Trophoblast cell (in vitro differentiated cells and primary cell): ENCODE measurements at regions not wholly inside any gene's neighbourhood (a gene's known extent, or its start where the extent isn't known, plus 50 kb on each side); places are given as distances from the start of the nearest gene placed in this dataset.

ENCODE experiments used
- DNase-seq, 2 donors: peaks; one replicate each; pipeline ENCODE4 v3.0.0-alpha.2; 2016
- H2AFZ ChIP-seq: 2 replicates; pipeline ENCODE4 v1.6.1; 2013; ENCODE audit warnings: low read length, moderate library complexity, mild to moderate bottlenecking; ENCODE audit not compliant: insufficient read depth, poor library complexity
- H2AK5ac ChIP-seq: 2 replicates; pipeline ENCODE4 v1.6.1; 2013; ENCODE audit warnings: mild to moderate bottlenecking, low read length
- H2BK120ac ChIP-seq: 2 replicates; pipeline ENCODE4 v1.6.1; 2013; ENCODE audit warnings: low read length, mild to moderate bottlenecking, moderate library complexity; ENCODE audit not compliant: insufficient read depth, poor library complexity
- H2BK12ac ChIP-seq: 2 replicates; pipeline ENCODE4 v1.6.1; 2013; ENCODE audit warnings: mild to moderate bottlenecking, low read length, moderate library complexity
- H2BK5ac ChIP-seq: 2 replicates; pipeline ENCODE4 v1.6.1; 2013; ENCODE audit warnings: low read length, low read depth, moderate library complexity, mild to moderate bottlenecking; ENCODE audit not compliant: poor library complexity
- H3K14ac ChIP-seq: 2 replicates; pipeline ENCODE4 v1.6.1; 2013; ENCODE audit warnings: mild to moderate bottlenecking, low read length
- H3K18ac ChIP-seq: 2 replicates; pipeline ENCODE4 v1.6.1; 2013; ENCODE audit warnings: mild to moderate bottlenecking, low read length
- H3K23ac ChIP-seq: 2 replicates; pipeline ENCODE4 v1.6.1; 2013; ENCODE audit warnings: low read length
- H3K27ac ChIP-seq: 2 replicates; pipeline ENCODE4 v1.5.1; 2013; ENCODE audit warnings: low read depth, mild to moderate bottlenecking, inconsistent platforms, low read length, moderate library complexity
- H3K27me3 ChIP-seq: 2 replicates; pipeline ENCODE4 v1.6.1; 2013; ENCODE audit warnings: inconsistent platforms, mild to moderate bottlenecking, low read length, moderate library complexity; ENCODE audit not compliant: insufficient read depth
- H3K36me3 ChIP-seq, 2 experiments: 1 replicate in 1 of 2; 2 replicates in 1 of 2; pipeline ENCODE4 v1.6.1; 2013; ENCODE audit warnings: low read length in 2 of 2, mild to moderate bottlenecking in 2 of 2, moderate library complexity in 1 of 2; ENCODE audit not compliant: insufficient read depth in 2 of 2, control insufficient read depth in 1 of 2
- H3K4ac ChIP-seq: 2 replicates; pipeline ENCODE4 v1.6.1; 2013; ENCODE audit warnings: low read depth, mild to moderate bottlenecking, low read length, moderate library complexity
- H3K4me1 ChIP-seq, 2 experiments: 1 replicate in 1 of 2; 2 replicates in 1 of 2; pipeline ENCODE4 v1.6.1; 2013; ENCODE audit warnings: low read length in 2 of 2, mild to moderate bottlenecking in 2 of 2, moderate library complexity in 1 of 2; ENCODE audit not compliant: insufficient read depth in 2 of 2, control insufficient read depth in 1 of 2
- H3K4me2 ChIP-seq: 2 replicates; pipeline ENCODE4 v1.6.1; 2013; ENCODE audit warnings: inconsistent platforms, mild to moderate bottlenecking, low read length, moderate library complexity
- H3K4me3 ChIP-seq: 2 replicates; pipeline ENCODE4 v1.5.1; 2013; ENCODE audit warnings: mild to moderate bottlenecking, low read depth, low read length, inconsistent platforms
- H3K79me1 ChIP-seq: one replicate; pipeline ENCODE4 v1.6.1; 2013; ENCODE audit warnings: low read length
- H3K79me2 ChIP-seq: 2 replicates; pipeline ENCODE4 v1.6.1; 2013; ENCODE audit warnings: low read length, mild to moderate bottlenecking; ENCODE audit not compliant: control insufficient read depth, insufficient read depth, poor library complexity
- H3K9ac ChIP-seq: 2 replicates; pipeline ENCODE4 v1.6.1; 2013; ENCODE audit warnings: mild to moderate bottlenecking, low read length
- H3K9me3 ChIP-seq: 2 replicates; pipeline ENCODE4 v1.6.1; 2013; ENCODE audit warnings: low read depth, mild to moderate bottlenecking, control low read depth, inconsistent platforms, low read length; ENCODE audit not compliant: insufficient read depth
- H4K12ac ChIP-seq: 2 replicates; pipeline ENCODE4 v1.6.1; 2013; ENCODE audit warnings: low read depth, mild to moderate bottlenecking, low read length, moderate library complexity
- H4K8ac ChIP-seq: 2 replicates; pipeline ENCODE4 v1.6.1; 2013; ENCODE audit warnings: low read depth, mild to moderate bottlenecking, low read length, moderate library complexity
- H4K91ac ChIP-seq: one replicate; pipeline ENCODE4 v1.6.1; 2013; ENCODE audit warnings: low read depth, mild to moderate bottlenecking, low read length, moderate library complexity
- WGBS: extraction: QIAGEN DNeasy Blood & Tissue Kit; methylation state at CpG from one replicate; pipeline ENCODE4 v1.1.7; 2013; ENCODE audit warnings: missing lambda C conversion rate; ENCODE audit not compliant: insufficient read length, insufficient coverage; ENCODE audit errors: extremely low coverage; 5-methylcytosine and 5-hydroxymethylcytosine counted together

DNA sequence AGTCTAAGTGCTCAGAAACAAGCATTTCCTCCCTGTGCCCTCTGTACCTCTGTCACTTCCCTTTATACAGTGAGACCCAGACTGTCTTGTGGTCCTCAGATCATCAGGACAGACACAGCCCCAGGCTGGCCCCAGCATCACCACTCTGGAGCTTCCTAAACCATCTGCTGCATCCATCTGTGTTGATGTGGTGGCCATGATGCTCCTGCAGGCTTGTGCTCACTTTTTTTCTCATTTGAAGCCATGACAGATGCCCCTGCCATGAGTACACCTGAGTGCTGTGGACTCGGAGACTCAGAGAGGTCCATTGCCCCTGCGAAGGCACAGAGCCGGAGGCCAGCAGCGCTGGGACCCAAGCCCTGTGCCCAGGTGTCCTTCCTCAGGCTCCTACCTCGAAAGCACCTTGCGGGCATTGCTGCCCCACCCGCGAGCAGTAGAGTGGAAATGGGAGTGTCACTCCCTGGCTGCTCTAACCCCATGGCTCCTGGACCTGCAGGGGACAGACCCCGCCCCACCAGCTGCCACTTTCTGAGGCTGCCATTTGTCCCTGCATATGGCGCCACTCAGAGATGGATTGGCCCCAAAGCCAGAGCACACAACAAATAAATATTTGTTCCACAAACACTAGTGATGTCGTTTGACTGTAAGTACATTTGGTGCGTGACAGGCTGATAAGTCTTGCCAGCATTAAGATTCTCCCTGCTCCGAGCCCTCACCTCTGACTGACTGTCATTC is 593.5 kb downstream of the TBC1D22A start:
- WGBS = no CpG with 5 or more reads among the region's 13 CpGs

GRCh38 chr22:47355388-47355725 is 592.9 kb downstream of the TBC1D22A start:
- H3K14ac ChIP-seq = no peak overlapping the region
- no peaks in the 10 kb centered on the region for H3K36me3 ChIP-seq

More for the DNA sequence above, 593.5 kb downstream of the TBC1D22A start:
- Histone ChIP-seq H3K27ac (no peak overlapping the region), H3K23ac (no peak overlapping the region), H3K14ac (no peak overlapping the region), H3K4me3 (no peak overlapping the region), H3K4ac (no peak overlapping the region), H3K27me3 (no peaks in the 10 kb centered on the region), H3K4me2 (no peak overlapping the region), H2BK120ac (no peak overlapping the region), H2BK12ac (no peak overlapping the region), H3K4me1 (no peaks in the 10 kb centered on the region), H4K91ac (no peak overlapping the region), H3K9ac (no peak overlapping the region), H4K8ac (no peak overlapping the region), H2AFZ (no peak overlapping the region), H4K12ac (no peak overlapping the region), H2BK5ac (no peak overlapping the region), H3K79me2 (no peaks in the 10 kb centered on the region), H2AK5ac (no peak overlapping the region), H3K9me3 (peaks cover 63% of the 10 kb centered on the region), H3K18ac (no peak overlapping the region), H3K79me1 (no peaks in the 10 kb centered on the region), H3K36me3 (no peaks in the 10 kb centered on the region)
- no peak for DNase-seq

DNA sequence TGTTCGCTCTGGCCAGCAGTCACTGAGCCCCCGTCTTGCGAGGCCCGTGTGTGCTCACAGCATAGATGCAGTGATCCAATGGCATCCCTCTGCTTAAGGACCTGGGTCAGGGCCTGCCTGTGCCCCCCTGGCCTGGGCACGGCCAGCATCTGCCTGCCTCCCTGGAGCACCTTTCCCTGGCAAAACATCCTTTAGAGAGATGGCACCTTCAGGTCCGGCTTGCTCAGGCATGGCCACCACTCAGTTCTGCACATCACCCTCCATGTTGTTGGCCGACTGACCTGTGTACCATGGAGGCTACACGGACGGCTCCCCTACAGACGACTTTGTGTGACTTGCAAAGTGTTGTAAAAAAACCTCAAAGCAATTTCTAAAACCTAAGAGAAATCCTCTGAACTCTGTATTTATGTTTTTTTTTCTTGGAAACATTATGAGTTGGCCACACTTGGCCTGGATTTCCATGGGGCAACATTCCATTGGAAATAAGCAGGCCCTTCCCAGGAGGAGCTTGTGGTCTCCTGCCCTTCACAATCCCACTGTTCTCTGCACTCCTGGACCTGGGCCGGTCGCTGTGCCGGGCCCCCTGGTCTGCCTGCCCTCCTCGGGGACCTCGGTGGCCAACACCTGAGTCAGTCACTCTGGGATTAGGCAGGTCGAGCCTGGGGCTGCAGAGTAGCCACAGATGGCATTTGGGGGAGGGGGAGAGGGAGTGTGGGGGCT is 592.4 kb downstream of the TBC1D22A start:
- no peak overlapping the region for H2BK12ac ChIP-seq
- DNase-seq = no peak
- no peaks in the 10 kb centered on the region for H3K79me2 ChIP-seq
- no peaks in the 10 kb centered on the region for H3K79me1 ChIP-seq
- no peak overlapping the region for H2BK120ac ChIP-seq
- no peak overlapping the region for H3K9ac ChIP-seq
- no peaks in the 10 kb centered on the region for H3K4me1 ChIP-seq
- no peak overlapping the region for H3K14ac ChIP-seq
- no peak overlapping the region for H2BK5ac ChIP-seq
- H2AFZ ChIP-seq = no peak overlapping the region
- no peak overlapping the region for H4K12ac ChIP-seq
- H3K4ac ChIP-seq = no peak overlapping the region
- H3K4me3 ChIP-seq = no peak overlapping the region
- no peak overlapping the region for H3K23ac ChIP-seq
- H3K36me3 ChIP-seq = no peaks in the 10 kb centered on the region
- no peak overlapping the region for H2AK5ac ChIP-seq
- H3K18ac ChIP-seq = no peak overlapping the region
- no peak overlapping the region for H4K91ac ChIP-seq
- H3K4me2 ChIP-seq = no peak overlapping the region
- H3K9me3 ChIP-seq = peaks cover 67% of the 10 kb centered on the region
- H4K8ac ChIP-seq = no peak overlapping the region
- no peaks in the 10 kb centered on the region for H3K27me3 ChIP-seq
- H3K27ac ChIP-seq = no peak overlapping the region
- no CpG with 5 or more reads among the region's 16 CpGs for WGBS

More at GRCh38 chr22:47355388-47355725, 592.9 kb downstream of the TBC1D22A start:
- Histone ChIP-seq H3K23ac (no peak overlapping the region), H2BK120ac (no peak overlapping the region), H3K4ac (no peak overlapping the region), H2AFZ (no peak overlapping the region), H3K79me1 (no peaks in the 10 kb centered on the region), H3K9me3 (peaks cover 67% of the 10 kb centered on the region), H4K8ac (no peak overlapping the region), H3K4me2 (no peak overlapping the region), H4K12ac (no peak overlapping the region), H3K4me3 (no peak overlapping the region), H3K18ac (no peak overlapping the region), H2BK12ac (no peak overlapping the region), H2BK5ac (no peak overlapping the region), H3K27ac (no peak overlapping the region), H3K79me2 (no peaks in the 10 kb centered on the region), H3K4me1 (no peaks in the 10 kb centered on the region), H3K27me3 (no peaks in the 10 kb centered on the region), H4K91ac (no peak overlapping the region), H2AK5ac (no peak overlapping the region), H3K9ac (no peak overlapping the region)
- no peak for DNase-seq
- no CpG with 5 or more reads among the region's 4 CpGs for WGBS

DNA sequence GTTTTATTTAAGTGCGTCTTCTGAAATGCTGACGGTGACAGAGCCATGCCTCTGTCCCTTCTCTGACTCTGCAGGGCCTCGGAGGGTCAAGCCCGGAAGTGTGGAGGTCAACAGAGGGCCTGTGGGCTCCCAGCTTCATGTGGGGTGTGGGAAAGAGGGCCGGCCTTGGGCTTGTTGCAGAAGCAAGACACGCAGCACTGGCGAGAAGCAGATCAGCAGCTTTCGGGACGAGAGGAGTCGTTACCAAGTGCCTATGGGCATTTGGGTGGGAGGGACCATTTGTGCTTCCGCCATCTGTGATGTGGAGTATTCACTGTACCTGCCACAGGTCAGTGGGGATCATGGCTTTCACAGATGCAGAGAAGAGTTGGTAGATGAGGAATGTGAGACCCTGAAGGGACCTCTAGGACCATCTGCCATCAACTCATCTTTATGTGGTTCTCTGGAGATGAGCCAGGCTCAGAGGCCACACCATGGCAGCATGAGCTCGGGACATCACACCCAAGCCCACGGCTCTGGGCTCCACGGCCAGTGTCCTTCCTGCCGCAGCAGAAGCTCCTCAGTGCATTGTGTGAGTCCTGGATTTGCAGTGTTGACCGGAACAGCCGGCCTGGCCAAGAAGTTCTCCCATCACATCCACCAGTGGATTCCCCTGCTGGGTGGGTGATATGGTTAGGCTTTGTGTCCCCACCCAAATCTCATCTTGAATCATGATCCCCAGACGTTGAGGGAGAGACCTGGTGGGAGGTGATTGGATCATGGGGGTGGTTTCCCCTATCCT is 590.7 kb downstream of the TBC1D22A start:
- Histone ChIP-seq H2BK5ac (no peak overlapping the region), H4K12ac (no peak overlapping the region), H3K4me1 (no peaks in the 10 kb centered on the region), H3K4ac (no peak overlapping the region), H3K36me3 (no peaks in the 10 kb centered on the region), H2AFZ (no peak overlapping the region), H2BK120ac (no peak overlapping the region), H3K9ac (peak overlapping the region; percentile 65), H3K4me2 (no peak overlapping the region), H3K79me2 (no peaks in the 10 kb centered on the region), H3K27ac (no peak overlapping the region), H3K18ac (no peak overlapping the region), H3K79me1 (no peaks in the 10 kb centered on the region), H3K4me3 (peak overlapping the region; percentile 39), H3K23ac (no peak overlapping the region), H3K9me3 (peaks cover 62% of the 10 kb centered on the region), H3K14ac (no peak overlapping the region), H4K8ac (no peak overlapping the region), H3K27me3 (no peaks in the 10 kb centered on the region), H2AK5ac (no peak overlapping the region), H2BK12ac (no peak overlapping the region), H4K91ac (no peak overlapping the region)
- DNase-seq = no peak
- no CpG with 5 or more reads among the region's 18 CpGs for WGBS
